Chondrocyte (in vitro differentiated cells): ENCODE measurements at regions not wholly inside any gene's neighbourhood (a gene's known extent, or its start where the extent isn't known, plus 50 kb on each side); places are given as distances from the start of the nearest gene placed in this dataset.

Experiments
- DNase-seq: peaks from one replicate; pipeline ENCODE4 v3.0.0; 2021; ENCODE audit warnings: mixed read lengths, low spot score
- H3K27ac Mint-ChIP-seq: one replicate; pipeline ENCODE4 v1.8.0; 2021; ENCODE audit warnings: mild to moderate bottlenecking, moderate library complexity, mixed read lengths; ENCODE audit not compliant: unreplicated experiment
- H3K27me3 Mint-ChIP-seq: 2 replicates; pipeline ENCODE4 v1.8.0; 2021; ENCODE audit warnings: low read depth, mixed read lengths
- H3K36me3 Mint-ChIP-seq: 2 replicates; pipeline ENCODE4 v1.8.0; 2021; ENCODE audit warnings: low read depth, mixed read lengths
- H3K4me1 Mint-ChIP-seq: 2 replicates; pipeline ENCODE4 v1.8.0; 2021; ENCODE audit warnings: low read depth, mild to moderate bottlenecking, mixed read lengths
- H3K4me3 Mint-ChIP-seq: one replicate; pipeline ENCODE4 v1.8.0; 2021; ENCODE audit warnings: mild to moderate bottlenecking, moderate library complexity, mixed read lengths; ENCODE audit not compliant: unreplicated experiment
- H3K9me3 Mint-ChIP-seq: 2 replicates; pipeline ENCODE4 v1.8.0; 2021; ENCODE audit warnings: low read depth, mixed read lengths
- TF ChIP-seq, protein P1 (sequence below): fragments of 200-600 bp; sonication (generic); IDR thresholded peaks from 2 replicates; pipeline ENCODE4 v1.5.0; 2021; ENCODE audit warnings: antibody characterized with exemption, mild to moderate bottlenecking, moderate library complexity

DNA sequence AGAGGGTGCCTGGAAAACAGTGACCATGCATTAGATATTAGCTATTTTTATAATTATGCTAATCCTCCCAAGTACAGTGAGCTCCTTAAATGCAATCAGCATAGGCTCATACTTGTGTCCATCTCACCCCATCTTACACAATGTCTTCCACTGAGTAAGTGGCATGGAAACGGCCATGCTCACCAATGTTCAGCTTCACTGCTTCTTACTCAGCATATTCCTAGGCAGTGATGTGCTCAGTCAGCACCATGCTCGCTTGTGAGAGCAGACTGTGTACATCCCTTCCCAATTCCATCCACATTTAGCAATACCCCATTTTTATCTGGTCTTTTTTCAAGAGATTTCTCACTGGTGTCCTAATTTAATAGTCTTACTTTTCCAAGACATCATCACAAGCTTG, 454.8 kb upstream of the SOX9 start:
- DNase-seq: no peak
- Mint-ChIP-seq H3K9me3 (peaks cover 15% of the 10 kb centered on the region), H3K27me3 (no peaks in the 10 kb centered on the region), H3K4me1 (no peaks in the 10 kb centered on the region), H3K36me3 (peaks cover 3% of the 10 kb centered on the region), H3K4me3 (no peak overlapping the region), H3K27ac (no peak overlapping the region)
- TF ChIP-seq, protein P1, sequence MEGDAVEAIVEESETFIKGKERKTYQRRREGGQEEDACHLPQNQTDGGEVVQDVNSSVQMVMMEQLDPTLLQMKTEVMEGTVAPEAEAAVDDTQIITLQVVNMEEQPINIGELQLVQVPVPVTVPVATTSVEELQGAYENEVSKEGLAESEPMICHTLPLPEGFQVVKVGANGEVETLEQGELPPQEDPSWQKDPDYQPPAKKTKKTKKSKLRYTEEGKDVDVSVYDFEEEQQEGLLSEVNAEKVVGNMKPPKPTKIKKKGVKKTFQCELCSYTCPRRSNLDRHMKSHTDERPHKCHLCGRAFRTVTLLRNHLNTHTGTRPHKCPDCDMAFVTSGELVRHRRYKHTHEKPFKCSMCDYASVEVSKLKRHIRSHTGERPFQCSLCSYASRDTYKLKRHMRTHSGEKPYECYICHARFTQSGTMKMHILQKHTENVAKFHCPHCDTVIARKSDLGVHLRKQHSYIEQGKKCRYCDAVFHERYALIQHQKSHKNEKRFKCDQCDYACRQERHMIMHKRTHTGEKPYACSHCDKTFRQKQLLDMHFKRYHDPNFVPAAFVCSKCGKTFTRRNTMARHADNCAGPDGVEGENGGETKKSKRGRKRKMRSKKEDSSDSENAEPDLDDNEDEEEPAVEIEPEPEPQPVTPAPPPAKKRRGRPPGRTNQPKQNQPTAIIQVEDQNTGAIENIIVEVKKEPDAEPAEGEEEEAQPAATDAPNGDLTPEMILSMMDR: no peak

DNA sequence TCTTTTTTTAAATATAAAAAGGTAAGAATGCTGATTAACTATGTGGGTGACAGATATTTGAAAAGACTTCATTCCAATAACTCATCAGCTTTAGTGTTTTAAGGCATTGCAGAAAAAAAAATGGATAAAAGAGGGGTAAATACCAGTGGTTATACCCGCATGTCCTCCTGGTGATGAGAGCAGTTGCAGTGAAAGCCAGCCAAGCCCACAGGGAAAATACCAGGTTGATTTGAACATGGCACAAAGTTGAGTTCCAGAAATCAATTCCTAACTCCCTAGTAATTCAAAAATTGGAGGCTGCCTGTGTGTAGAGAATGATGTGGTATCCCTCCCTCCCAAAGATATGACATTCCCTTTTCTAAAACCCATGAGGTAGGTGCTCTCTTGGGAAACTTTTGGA, 453.2 kb upstream of the SOX9 start:
- TF ChIP-seq, protein P1: no peak
- Mint-ChIP-seq H3K27ac (no peak overlapping the region), H3K4me3 (no peak overlapping the region), H3K9me3 (peaks cover 19% of the 10 kb centered on the region), H3K4me1 (no peaks in the 10 kb centered on the region), H3K27me3 (no peaks in the 10 kb centered on the region), H3K36me3 (peaks cover 5% of the 10 kb centered on the region)
- DNase-seq: no peak

DNA sequence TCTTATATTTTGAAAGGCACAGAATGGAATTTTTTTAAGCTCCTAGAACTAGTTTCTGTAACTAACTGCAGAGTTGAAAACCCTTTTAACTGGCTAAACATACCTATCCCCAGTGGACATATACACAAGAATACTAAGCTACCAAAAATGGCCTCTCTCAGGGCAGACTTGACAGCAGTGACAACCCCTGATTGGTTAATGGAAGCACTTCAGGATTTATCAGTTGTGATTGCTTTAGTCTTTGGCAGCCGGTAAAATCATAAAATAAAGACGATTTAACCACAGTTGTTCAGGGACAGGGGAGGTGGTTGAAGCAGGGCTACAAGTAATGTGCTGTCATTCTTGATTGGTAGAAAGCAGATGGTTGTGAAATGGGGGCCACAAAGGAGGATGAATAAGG, 452.0 kb upstream of the SOX9 start:
- TF ChIP-seq, protein P1: no peak
- no peak for DNase-seq
- Mint-ChIP-seq H3K36me3 (peaks cover 5% of the 10 kb centered on the region), H3K9me3 (peaks cover 19% of the 10 kb centered on the region), H3K27ac (no peak overlapping the region), H3K4me3 (no peak overlapping the region), H3K27me3 (no peaks in the 10 kb centered on the region), H3K4me1 (no peaks in the 10 kb centered on the region)

DNA sequence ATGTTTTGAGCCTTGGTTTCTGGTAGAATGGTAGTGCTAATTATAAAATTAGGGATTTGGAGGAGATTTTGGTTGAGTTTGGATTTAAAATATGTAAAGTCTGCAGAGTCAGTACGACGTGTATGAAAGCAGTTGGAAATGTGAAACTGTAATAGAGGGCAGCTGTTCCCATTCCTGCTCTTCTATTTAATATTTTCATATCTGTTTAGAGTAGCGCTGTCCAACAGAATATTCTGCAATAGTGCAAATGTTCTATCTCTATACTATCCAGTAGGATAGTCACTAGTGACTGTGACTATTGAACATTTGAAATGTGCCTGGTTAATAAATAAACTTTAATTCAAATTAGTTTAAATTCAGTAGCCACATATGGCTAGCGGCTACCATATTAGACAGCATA, 443.4 kb upstream of the SOX9 start:
- H3K4me1 Mint-ChIP-seq: no peaks in the 10 kb centered on the region
- H3K36me3 Mint-ChIP-seq: no peaks in the 10 kb centered on the region
- no peaks in the 10 kb centered on the region for H3K9me3 Mint-ChIP-seq
- TF ChIP-seq, protein P1: no peak
- no peak for DNase-seq
- no peak overlapping the region for H3K4me3 Mint-ChIP-seq
- no peak overlapping the region for H3K27ac Mint-ChIP-seq
- no peaks in the 10 kb centered on the region for H3K27me3 Mint-ChIP-seq

DNA sequence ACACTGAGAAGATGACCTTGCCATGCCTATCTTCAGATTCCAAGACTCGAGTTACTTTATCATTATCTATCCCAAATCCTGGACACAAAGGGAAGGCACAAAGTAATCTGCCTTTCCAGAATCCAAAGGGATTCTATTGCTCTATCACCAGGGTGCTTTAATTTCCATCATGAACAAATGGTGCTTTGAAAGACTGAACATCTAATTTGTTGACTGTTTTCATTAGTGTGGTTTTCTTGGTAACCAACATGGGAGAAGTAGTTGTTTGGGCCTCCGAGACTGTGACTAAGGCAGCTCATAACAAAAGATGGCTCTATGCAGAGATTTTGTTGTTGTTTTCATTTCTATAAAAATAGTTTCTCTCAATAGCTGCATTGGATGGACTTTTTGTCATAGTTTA, 441.0 kb upstream of the SOX9 start:
- H3K9me3 Mint-ChIP-seq: no peaks in the 10 kb centered on the region
- no peak for DNase-seq
- TF ChIP-seq, protein P1: no peak
- no peak overlapping the region for H3K4me3 Mint-ChIP-seq
- H3K27me3 Mint-ChIP-seq: no peaks in the 10 kb centered on the region
- H3K36me3 Mint-ChIP-seq: no peaks in the 10 kb centered on the region
- no peak overlapping the region for H3K27ac Mint-ChIP-seq
- no peaks in the 10 kb centered on the region for H3K4me1 Mint-ChIP-seq
